C4-2B (cell line): ENCODE measurements at regions not wholly inside any gene's neighbourhood (a gene's known extent, or its start where the extent isn't known, plus 50 kb on each side); places are given as distances from the start of the nearest gene placed in this dataset.

ENCODE experiments used
- CTCF ChIP-seq: fragments of 450-650 bp; conservative IDR thresholded peaks from 2 replicates; pipeline ENCODE4 v1.5.1; 2017; ENCODE audit warnings: mild to moderate bottlenecking
- ZFX ChIP-seq: fragments of 450-650 bp; IDR thresholded peaks from 2 replicates; pipeline ENCODE4 v1.6.1; 2017

GRCh38 chr5:2863133-2863532 is 111.7 kb upstream of the IRX2 start:
- no peak for TF ChIP-seq CTCF
- TF ChIP-seq ZFX, result no peak
